SK-N-SH (cell line): ENCODE measurements at regions not wholly inside any gene's neighbourhood (a gene's known extent, or its start where the extent isn't known, plus 50 kb on each side); places are given as distances from the start of the nearest gene placed in this dataset.

Experiments
- CTCF ChIA-PET: fragments of 300-600, 350-600 bp; formaldehyde crosslinking; extraction: SDS; loops from one replicate; lab custom pipeline; 2021; lab: Yijun Ruan, JAX
- POLR2A ChIA-PET: fragments of 350-600 bp; sonication (Branson Sonifier 250); formaldehyde crosslinking; extraction: SDS; loops from one replicate; lab custom pipeline; 2020; ENCODE audit warnings: antibody characterized with exemption, inconsistent platforms; lab: Yijun Ruan, JAX
- DNase-seq: peaks from one replicate; pipeline ENCODE4 v3.0.0; 2012
- H2AFZ ChIP-seq: fragments of 200-600 bp; sonication (generic); 2 replicates; pipeline ENCODE4 v1.8.1; 2016; ENCODE audit warnings: antibody characterized with exemption, mild to moderate bottlenecking, low read depth
- H3F3A ChIP-seq: fragments of 200-600 bp; sonication (generic); replicated peaks from 2 replicates; pipeline ENCODE3; 2016; ENCODE audit warnings: antibody characterized with exemption, mild to moderate bottlenecking; ENCODE audit not compliant: insufficient read depth
- H3K27ac ChIP-seq, 2 experiments: fragments of 200-500 bp in 1 of 2; fragments of 200-600 bp in 1 of 2; sonication (Bioruptor generic) in 1 of 2; sonication (generic), shearing (Covaris generic) in 1 of 2; 2 replicates each; pipeline versions ENCODE4 v1.5.1 to v1.6.1; 2014 to 2016; ENCODE audit warnings: low read depth in 2 of 2, inconsistent platforms in 1 of 2, low read length in 1 of 2, mild to moderate bottlenecking in 1 of 2, mixed read lengths in 1 of 2
- H3K27me3 ChIP-seq: fragments of 200-600 bp; sonication (generic), shearing (Covaris generic); 2 replicates; pipeline ENCODE4 v1.6.1; 2016; ENCODE audit warnings: mixed run types; ENCODE audit not compliant: insufficient read depth
- H3K36me3 ChIP-seq, 2 experiments: fragments of 200-500 bp in 1 of 2; fragments of 200-600 bp in 1 of 2; sonication (Bioruptor generic) in 1 of 2; sonication (generic) in 1 of 2; replicated peaks in 1 of 2; 2 replicates each; pipeline versions ENCODE3 to v1.5.1; 2014 to 2016; ENCODE audit warnings: low read length in 1 of 2, mild to moderate bottlenecking in 1 of 2; ENCODE audit not compliant: insufficient read depth in 2 of 2, control insufficient read depth in 1 of 2
- H3K4me1 ChIP-seq, 2 experiments: fragments of 200-500 bp in 1 of 2; fragments of 200-600 bp in 1 of 2; sonication (Bioruptor generic) in 1 of 2; sonication (generic), shearing (Covaris generic) in 1 of 2; 2 replicates each; pipeline versions ENCODE4 v1.5.1 to v1.6.1; 2014 to 2016; ENCODE audit warnings: low read depth in 1 of 2, low read length in 1 of 2, mixed run types in 1 of 2; ENCODE audit not compliant: insufficient read depth in 2 of 2, control insufficient read depth in 1 of 2
- H3K4me2 ChIP-seq: fragments of 200-600 bp; sonication (generic), shearing (Covaris generic); 2 replicates; pipeline ENCODE4 v1.6.1; 2017; ENCODE audit warnings: mixed run types
- H3K4me3 ChIP-seq, 2 experiments: fragments of 200-500 bp in 1 of 2; fragments of 200-600 bp in 1 of 2; sonication (Bioruptor generic) in 1 of 2; sonication (generic), shearing (Covaris generic) in 1 of 2; 2 replicates each; pipeline versions ENCODE4 v1.5.1 to v1.8.1; 2014 to 2016; ENCODE audit warnings: low read depth in 2 of 2, inconsistent platforms in 1 of 2, low read length in 1 of 2, mild to moderate bottlenecking in 1 of 2, mixed read lengths in 1 of 2, moderate library complexity in 1 of 2
- H3K79me2 ChIP-seq: fragments of 200-600 bp; sonication (generic); 2 replicates; pipeline ENCODE4 v1.8.1; 2017; ENCODE audit warnings: mild to moderate bottlenecking; ENCODE audit not compliant: insufficient read depth
- H3K9ac ChIP-seq: fragments of 200-600 bp; sonication (generic); 2 replicates; pipeline ENCODE4 v1.6.1; 2017; ENCODE audit warnings: mixed run types
- H3K9me2 ChIP-seq: fragments of 200-600 bp; sonication (generic); 2 replicates; pipeline ENCODE4 v1.6.1; 2017; ENCODE audit warnings: mixed run types
- H3K9me3 ChIP-seq: fragments of 200-600 bp; sonication (generic); 2 replicates; pipeline ENCODE4 v1.6.1; 2017; ENCODE audit warnings: mixed run types, mild to moderate bottlenecking, moderate library complexity
- H4K20me1 ChIP-seq: fragments of 200-600 bp; sonication (generic); 2 replicates; pipeline ENCODE4 v1.6.1; 2017; ENCODE audit warnings: mild to moderate bottlenecking, mixed run types; ENCODE audit not compliant: insufficient read depth
- FOSL2 ChIP-seq: IDR thresholded peaks from 2 replicates; pipeline ENCODE4 v1.4.0; 2012; ENCODE audit warnings: low read depth, mild to moderate bottlenecking, moderate library complexity, borderline replicate concordance
- FOXJ3 ChIP-seq: sonication (generic); formaldehyde crosslinking; IDR thresholded peaks from 2 replicates; pipeline ENCODE4 v1.5.1; 2020; ENCODE audit warnings: mild to moderate bottlenecking, missing genetic modification reagents
- GATA2 ChIP-seq: sonication (generic); formaldehyde crosslinking; IDR thresholded peaks from 2 replicates; pipeline ENCODE4 v1.5.0; 2020; ENCODE audit warnings: mild to moderate bottlenecking, missing genetic modification reagents
- JUND ChIP-seq: IDR thresholded peaks from 2 replicates; pipeline ENCODE4 v1.4.0; 2012
- MAX ChIP-seq: IDR thresholded peaks from 2 replicates; pipeline ENCODE4 v1.4.0; 2012; ENCODE audit warnings: low read depth
- PBX3 ChIP-seq: IDR thresholded peaks from 2 replicates; pipeline ENCODE4; 2012
- POLR2AphosphoS5 ChIP-seq: IDR thresholded peaks from 2 replicates; pipeline ENCODE4 v1.6.1; 2012; ENCODE audit warnings: low read depth, low read length
- REST ChIP-seq: IDR thresholded peaks from 2 replicates; pipeline ENCODE4 v1.6.1; 2012; ENCODE audit warnings: mild to moderate bottlenecking, low read depth, low read length, moderate library complexity
- RXRA ChIP-seq: IDR thresholded peaks from 2 replicates; pipeline ENCODE4 v1.4.0; 2012; ENCODE audit warnings: low read depth, mild to moderate bottlenecking, borderline replicate concordance
- TAF1 ChIP-seq: IDR thresholded peaks from 2 replicates; pipeline ENCODE4 v1.6.1; 2012; ENCODE audit warnings: low read depth, mild to moderate bottlenecking, low read length, moderate library complexity, borderline replicate concordance
- TCF12 ChIP-seq: IDR thresholded peaks from 2 replicates; pipeline ENCODE4 v1.4.0; 2012
- USF2 ChIP-seq: fragments of 150-350 bp; IDR thresholded peaks from 2 replicates; pipeline ENCODE4 v1.6.1; 2017; ENCODE audit warnings: antibody characterized with exemption, low read length, low read depth, borderline replicate concordance
- WGBS: methylation state at CpG from one replicate; pipeline ENCODE4 v1.1.6; 2017; ENCODE audit warnings: low lambda C conversion rate; 5-methylcytosine and 5-hydroxymethylcytosine counted together

- Histone ChIP-seq H3F3A (no peaks in the 10 kb centered on the region), H3K9me2 (no peaks in the 10 kb centered on the region), H3K27me3 (no peaks in the 10 kb centered on the region), H3K4me1 (no peaks in the 10 kb centered on the region), H3K9ac (no peak overlapping the region), H2AFZ (no peak overlapping the region), H3K79me2 (no peaks in the 10 kb centered on the region), H3K36me3 (no peaks in the 10 kb centered on the region), H3K4me3 (no peak overlapping the region), H3K4me2 (no peak overlapping the region), H4K20me1 (no peaks in the 10 kb centered on the region), H3K9me3 (no peaks in the 10 kb centered on the region), H3K27ac (no peak overlapping the region)
- ChIA-PET CTCF (no interaction called here), POLR2A (no interaction called here)
- no peak for TF ChIP-seq TCF12
- TF ChIP-seq TAF1, result no peak
- no peak for TF ChIP-seq RXRA
- TF ChIP-seq POLR2AphosphoS5, result no peak
- TF ChIP-seq REST, result no peak
- no peak for DNase-seq
Observed at GRCh38 chr7:11302121-11302520, 328.4 kb downstream of the PHF14 start.

- no peak for TF ChIP-seq POLR2AphosphoS5
- TF ChIP-seq PBX3, result no peak
- no peak for TF ChIP-seq FOXJ3 (CRISPR knock-in tag)
- TF ChIP-seq USF2, result no peak
- TF ChIP-seq MAX, result no peak
- TF ChIP-seq JUND, result no peak
- no peak for TF ChIP-seq FOSL2
- no peak for TF ChIP-seq REST
- no peak for TF ChIP-seq GATA2 (CRISPR knock-in tag)
- TF ChIP-seq, all 33 proteins: peak for 0
- H3K4me3 ChIP-seq, result no peak overlapping the region
- no peaks in the 10 kb centered on the region for H3K36me3 ChIP-seq
- H3K9me3 ChIP-seq, result no peaks in the 10 kb centered on the region
- DNase-seq, result no peak
- H2AFZ ChIP-seq, result no peak overlapping the region
- no peak overlapping the region for H3K27ac ChIP-seq
- H3F3A ChIP-seq, result no peaks in the 10 kb centered on the region
- 37% methylated on average over 2 of the region's 2 CpGs for WGBS
- no peaks in the 10 kb centered on the region for H3K27me3 ChIP-seq
- H3K79me2 ChIP-seq, result no peaks in the 10 kb centered on the region
- peaks cover 0 to 4% of the 10 kb centered on the region in 2 experiments; a peak in 2 of 4 replicates for H3K4me1 ChIP-seq
- H4K20me1 ChIP-seq, result no peaks in the 10 kb centered on the region
- no peak overlapping the region for H3K4me2 ChIP-seq
- H3K9me2 ChIP-seq, result no peaks in the 10 kb centered on the region
- POLR2A ChIA-PET, result no interaction called here
- no peak overlapping the region for H3K9ac ChIP-seq
- CTCF ChIA-PET, result interaction anchor here (1.3 kb wide), 1 partner anchor 11 kb away, joined by 3 read pairs; no protein-coding TSS in a partner anchor
Observed at GRCh38 chr7:11313801-11314200, 340.1 kb downstream of the PHF14 start.
